HG03571 (cell line): ENCODE measurements at regions not wholly inside any gene's neighbourhood (a gene's known extent, or its start where the extent isn't known, plus 50 kb on each side); places are given as distances from the start of the nearest gene placed in this dataset.

ENCODE experiments used
- ATAC-seq: cut with Tn5 transposase; IDR thresholded peaks from one replicate; pipeline ENCODE4 v1.9.1; 2021; ENCODE audit not compliant: unreplicated experiment

DNA sequence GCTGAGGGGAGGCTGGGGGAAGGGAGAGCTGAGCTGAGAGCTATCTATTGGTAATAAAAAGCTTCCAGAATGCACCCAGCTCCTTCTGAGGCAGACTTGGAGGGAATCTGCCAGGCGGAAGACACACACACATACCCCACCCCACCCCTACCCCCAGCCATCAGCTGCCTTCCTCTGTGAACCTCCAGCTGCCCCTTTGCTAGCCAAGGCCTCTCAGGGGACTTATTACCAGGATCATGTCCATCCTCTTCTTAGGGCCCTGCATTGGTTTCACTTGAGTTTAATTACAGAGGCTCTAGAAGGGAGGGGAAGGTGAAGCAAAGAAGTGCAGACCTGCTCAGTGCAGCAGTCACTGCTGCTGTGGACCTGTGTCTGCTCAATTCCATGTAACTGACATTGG, 156.4 kb downstream of the OMA1 start:
- ATAC-seq, result no peak

DNA sequence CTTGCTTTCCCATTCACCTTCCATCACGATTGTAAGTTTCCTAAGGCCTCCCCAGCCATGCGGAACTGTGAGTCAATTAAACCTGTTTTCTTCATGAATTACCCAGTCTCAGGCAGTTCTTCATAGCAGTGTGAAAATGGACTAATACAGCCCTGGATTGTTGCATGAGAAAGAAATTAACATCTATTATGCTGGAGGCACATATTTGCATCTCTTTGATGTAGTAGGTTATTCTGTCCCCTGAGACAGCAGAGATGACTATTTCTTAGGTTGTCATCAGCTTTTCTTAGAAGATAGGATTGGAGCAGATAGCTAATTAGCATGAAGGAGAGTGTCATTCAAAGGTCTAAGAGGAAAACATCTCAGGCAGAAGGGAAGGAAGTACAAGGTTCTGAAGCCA, 166.2 kb downstream of the OMA1 start:
- no peak for ATAC-seq

DNA sequence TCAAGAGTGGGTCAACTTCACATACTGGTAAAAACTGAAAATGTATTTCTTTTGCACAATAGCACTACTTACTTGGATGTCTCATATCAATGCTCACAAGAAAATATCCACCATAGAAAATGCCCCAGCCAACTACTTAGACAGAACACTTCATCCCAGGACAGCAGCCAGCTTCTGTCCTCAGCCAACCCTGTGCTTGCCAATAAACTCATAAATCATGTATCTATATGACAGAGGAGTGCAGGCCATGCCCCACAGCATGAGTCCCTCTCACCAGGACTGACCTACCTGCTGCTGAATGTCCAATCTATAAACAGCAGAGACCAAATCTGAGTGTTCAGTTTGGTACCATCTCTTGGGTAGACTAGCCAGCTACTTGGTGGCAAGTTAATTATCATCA, 179.3 kb downstream of the OMA1 start:
- no peak for ATAC-seq

DNA sequence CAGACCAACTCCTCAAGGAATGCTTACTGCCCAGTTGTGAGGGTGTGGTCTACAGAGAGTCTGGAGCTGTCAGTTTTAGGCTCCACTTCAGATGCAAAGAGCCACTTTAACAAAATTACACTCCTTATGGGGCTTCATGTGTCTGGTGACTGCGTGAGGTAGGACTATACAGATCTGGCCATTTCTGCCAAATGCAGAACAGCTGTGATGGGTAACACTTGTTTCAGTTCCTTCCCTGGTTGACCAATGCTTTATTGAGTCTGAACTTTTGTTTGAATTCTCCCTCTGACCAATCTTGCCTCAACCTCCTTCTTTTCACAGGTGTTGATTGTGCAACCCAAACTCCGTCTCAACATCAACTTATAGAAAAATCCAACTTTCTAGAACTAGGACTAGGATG, 181.2 kb downstream of the OMA1 start:
- ATAC-seq, result no peak

DNA sequence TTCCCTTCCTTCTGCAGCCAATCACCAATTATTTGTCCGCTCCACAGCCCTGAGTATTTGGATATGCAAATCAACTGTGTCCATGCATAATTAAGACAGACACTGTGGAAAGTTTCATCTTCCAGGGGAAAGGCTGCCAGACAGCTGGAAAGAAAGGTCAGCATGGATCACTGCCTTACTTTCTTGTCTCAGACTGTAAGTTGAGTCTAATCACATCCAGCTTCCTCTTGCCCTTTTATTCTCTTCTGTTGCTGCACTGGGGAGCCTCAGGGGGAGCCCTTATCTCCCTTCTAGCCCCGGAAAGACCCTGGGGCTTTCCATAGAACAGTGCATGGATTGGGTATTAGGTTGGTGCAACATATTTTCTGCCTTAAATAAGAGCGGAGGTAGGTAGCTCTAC, 182.9 kb downstream of the OMA1 start:
- ATAC-seq, result no peak

DNA sequence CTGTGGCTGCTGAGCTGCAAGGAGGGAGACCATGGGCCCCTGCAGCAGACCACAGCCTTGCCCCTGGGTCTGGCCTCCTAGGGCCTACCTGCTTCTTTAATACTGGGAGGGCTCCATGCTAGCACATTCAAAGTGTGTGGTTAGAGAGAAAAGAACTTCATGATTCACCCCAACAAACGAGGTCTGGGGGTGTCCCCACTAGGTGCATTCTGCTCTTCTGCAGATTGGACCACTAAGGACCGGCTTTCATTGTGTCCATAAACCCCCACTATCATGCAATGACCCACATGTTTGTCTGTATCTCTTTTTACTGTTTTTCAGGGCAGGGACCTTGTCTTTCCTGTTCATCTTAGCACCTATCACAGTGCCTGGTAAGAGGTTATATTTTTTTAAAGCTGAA, 185.4 kb downstream of the OMA1 start:
- ATAC-seq, result no peak

DNA sequence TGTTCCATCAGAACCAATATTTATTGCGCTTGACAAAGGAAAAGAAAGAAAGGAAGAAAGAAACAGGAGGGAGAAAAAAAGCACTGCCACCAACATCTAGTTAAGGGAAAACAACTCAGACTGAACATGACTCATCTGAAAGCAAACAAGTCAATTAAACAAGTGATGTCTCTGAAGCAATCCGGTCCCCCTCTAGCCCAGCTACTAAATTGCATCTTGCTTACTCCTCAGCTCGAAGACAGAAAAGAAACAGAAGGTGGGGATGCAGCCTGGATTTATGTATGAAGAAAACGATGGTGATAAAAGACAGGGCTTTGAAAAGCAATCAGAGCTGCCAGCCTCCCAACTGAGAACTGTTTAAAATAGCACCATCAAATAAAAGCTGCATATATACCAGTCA, 188.2 kb downstream of the OMA1 start:
- ATAC-seq, result no peak

DNA sequence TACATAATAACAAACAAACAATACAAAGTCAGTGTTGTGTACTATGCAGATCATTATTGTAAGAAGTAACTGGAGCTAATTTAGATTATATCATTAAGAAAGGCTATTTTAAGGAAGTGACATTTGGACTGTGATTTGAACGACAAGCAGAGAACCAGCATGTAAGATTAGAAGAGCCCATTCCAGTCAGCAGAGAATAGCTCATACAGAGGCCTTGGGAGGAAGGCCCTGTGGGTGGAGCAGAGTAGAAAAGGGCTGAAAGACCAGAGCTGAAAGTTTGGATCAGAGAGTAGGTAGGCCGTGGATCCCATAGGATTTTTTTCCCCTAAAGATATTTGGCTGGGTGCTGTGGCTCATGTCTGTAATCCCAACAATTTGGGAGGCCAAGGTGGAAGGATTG, 190.1 kb downstream of the OMA1 start:
- ATAC-seq, result no peak

DNA sequence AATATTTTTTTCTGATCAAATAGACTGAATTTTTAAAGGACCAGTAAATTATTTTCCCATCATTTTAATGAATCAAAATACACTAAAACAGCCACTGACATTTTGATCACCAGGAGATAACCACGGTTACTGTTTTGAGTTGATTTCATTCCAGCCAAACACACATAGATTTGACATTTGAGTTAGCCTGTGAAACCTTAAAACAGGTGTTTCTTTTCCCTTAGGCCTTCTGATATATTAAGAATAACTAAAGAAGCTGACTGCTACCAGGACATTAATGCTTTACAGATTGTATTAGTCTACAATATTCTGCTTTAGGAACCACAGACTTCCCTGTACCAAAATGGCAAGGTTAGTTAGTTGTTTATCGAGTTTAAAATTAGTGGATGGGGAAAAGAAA, 193.4 kb downstream of the OMA1 start:
- no peak for ATAC-seq

DNA sequence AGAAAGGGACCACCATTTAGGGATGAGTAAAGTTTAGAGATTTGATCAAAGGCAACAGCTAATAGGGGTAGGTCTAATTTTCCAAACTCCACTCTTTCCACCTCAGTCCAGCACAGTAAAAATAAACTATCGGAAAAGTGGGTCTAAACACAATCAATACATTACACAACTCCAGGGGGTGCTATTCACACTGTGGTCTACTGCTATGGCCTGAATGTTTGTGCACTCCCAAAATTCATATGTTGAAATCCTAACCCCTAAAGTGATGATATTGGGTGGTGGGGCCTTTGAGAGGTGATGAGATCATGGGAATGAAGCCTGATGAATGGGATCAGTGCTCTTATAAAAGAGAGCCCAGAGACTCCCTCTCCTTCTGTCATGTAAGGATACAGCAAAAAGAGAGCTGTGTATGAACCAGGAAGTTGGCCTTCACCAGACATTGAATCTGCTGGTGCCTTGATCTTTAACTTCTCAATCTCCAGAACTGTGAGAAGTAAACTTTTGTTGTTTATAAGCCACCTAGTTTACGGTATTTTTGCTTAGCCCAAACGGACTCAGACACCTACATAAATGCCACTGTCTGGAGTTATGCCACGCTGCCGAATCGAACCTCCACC, 193.9 kb downstream of the OMA1 start:
- no peak for ATAC-seq

DNA sequence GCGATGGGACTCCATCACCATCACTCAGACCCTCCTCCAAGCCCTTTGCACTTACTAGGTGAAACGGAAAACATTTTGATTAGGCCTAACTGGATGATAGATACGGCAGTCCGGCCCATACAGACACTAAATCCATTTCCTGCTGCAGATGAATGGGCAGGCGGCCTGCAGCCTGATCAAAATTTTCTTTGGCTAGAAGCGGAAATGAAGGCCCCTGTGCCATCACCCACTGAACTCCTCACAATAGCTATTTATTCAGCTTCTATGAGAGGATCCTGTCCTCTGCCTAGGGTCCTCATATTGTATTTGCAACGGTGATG, 200.5 kb downstream of the OMA1 start:
- no peak for ATAC-seq

DNA sequence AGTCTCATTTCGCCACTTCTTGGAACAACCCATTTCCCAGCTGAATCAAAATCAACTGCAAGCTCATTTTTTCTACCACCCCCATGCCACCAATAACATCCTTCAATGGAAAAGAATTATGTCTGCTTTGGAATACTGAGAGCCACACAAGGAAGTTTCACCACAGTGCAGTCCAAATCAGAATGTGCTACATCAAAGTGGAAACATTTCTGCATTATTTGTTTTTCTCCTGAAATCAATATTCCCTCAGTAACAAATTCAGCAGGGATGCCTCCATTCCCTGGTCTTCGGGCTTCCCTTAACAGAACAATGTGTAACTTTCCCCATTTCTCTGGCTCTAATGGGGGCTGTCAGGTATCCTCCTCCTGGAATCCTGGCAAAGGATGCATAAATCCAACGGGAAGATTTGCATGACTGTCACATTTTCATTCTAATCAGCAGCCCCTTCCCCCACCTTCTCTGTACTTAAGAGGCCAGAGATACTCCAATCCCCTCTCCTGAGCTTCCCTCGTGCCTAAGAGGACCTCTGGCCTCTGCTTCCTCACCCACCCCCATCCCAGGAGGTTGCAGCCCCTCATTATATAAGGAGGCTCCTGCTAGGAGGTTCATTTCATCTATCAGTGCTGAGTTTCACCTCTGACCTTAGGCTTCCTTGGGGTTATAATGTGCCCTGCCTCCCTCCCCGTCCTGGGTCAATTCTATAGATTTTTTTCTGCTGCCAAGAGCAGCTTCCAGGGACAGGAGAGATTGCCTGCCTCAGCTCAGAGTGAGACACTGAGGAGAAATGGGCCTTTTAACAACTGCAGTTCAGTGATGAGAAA, 201.1 kb downstream of the OMA1 start:
- ATAC-seq, result no peak

DNA sequence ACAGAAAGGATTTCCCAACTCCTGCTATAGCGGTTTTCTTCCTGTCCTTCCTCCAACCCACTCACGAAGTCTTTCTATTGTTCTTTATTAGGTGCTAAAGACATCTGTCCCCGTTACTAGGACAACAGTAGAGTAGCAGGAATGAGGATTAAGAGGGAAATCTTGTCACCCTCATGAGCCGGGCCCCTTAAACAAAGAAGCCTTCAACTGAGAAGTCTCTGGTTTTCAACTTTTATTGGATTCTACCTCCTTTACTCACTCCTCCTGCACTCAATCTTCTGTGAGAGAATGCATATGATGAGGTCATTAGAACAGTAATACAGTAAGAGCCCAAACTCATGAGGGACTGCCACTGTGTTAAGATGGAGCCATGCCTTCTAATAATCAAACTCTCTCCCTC, 206.3 kb downstream of the OMA1 start:
- ATAC-seq, result no peak

DNA sequence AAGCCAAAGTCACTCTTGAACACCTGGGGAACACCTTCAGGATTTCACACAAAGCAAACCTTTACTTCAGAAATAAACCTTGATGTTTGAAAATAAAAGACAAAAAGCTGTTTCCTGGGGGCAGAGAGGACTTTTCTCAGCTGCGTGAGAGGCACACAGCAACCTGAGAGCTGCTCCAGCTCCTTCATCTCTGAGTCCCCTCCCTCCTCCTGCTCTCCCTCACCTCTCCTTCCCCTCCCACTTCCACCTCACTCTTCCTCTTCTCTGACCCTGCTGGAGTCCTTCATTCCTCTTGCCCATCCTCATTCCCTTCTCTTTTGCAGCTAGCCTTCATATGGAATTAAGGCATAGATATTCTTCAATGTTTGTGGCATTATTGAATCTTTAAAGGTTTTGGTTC, 208.4 kb downstream of the OMA1 start:
- no peak for ATAC-seq

DNA sequence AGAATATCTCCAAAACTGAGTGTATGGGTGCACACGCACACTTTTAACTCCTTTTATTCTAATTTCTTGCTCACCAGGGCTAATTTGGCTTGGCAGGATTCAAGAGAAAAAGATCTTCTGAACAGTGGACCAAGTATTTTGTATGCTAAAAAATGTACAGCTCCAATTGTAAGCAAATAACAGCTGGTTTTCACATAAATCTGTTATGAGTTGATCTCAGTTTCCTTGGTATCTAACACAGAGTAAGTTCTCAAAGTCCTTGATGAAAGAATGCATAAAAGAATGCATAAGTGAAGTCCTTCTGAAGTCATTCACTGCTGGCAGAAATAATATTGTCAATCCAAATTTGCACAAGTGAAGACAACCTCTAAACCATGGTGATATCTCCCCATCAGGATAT, 213.0 kb downstream of the OMA1 start:
- ATAC-seq, result no peak

DNA sequence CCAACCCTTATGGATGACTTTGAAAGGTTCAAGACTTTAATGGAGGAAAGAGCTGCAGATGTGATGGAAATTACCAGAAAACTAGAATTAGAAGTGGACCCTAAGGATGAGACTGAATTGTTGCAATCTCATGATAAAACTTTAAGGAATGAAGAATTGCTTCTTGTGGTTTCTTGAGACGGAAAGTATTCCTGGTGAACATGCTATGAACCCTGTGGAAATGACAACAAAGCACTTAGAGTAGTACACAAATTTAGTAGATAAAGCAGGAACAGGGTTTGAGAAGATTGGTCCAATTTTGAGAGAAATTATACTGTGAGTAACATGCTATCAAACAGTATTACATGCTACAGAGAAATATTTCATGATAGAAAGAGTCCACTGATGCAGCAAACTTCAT, 215.4 kb downstream of the OMA1 start:
- ATAC-seq, result no peak

DNA sequence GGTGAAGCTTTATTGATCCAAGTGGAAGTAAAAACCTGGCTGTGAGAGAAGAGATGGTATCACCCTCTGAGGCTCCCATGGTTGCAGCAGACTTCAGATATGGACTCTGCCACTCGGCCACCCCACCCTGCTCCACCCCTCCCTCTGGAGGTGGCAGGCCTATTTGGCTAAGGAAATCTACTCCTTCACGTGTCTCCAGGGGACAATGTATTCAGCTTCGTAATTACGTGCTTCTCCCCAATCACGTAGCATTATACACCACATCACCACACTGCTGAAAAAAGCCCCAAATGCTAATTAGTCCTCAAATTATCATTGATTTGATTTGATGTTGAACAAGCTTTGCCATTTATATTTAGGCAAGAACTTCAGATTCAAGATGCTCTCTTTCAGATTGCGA, 220.7 kb downstream of the OMA1 start:
- no peak for ATAC-seq

DNA sequence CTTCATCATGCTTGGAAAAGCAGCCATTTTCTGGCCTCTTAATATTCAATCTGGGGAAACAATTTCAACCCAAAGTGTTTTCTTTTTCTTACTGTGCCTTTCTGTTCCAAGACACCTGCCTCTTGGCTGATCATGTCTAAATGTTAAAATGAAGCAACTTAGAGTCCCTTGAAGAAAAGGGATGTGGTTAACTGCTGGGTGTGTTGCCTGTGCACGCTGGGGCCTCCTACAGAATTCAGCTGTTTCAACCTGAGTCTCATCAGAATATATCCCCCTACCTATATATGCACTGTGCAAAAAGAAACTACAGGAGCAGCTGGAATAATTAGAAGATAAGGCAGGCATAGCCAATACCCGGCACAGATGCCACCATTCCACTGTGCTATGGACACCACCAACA, 222.0 kb downstream of the OMA1 start:
- no peak for ATAC-seq

DNA sequence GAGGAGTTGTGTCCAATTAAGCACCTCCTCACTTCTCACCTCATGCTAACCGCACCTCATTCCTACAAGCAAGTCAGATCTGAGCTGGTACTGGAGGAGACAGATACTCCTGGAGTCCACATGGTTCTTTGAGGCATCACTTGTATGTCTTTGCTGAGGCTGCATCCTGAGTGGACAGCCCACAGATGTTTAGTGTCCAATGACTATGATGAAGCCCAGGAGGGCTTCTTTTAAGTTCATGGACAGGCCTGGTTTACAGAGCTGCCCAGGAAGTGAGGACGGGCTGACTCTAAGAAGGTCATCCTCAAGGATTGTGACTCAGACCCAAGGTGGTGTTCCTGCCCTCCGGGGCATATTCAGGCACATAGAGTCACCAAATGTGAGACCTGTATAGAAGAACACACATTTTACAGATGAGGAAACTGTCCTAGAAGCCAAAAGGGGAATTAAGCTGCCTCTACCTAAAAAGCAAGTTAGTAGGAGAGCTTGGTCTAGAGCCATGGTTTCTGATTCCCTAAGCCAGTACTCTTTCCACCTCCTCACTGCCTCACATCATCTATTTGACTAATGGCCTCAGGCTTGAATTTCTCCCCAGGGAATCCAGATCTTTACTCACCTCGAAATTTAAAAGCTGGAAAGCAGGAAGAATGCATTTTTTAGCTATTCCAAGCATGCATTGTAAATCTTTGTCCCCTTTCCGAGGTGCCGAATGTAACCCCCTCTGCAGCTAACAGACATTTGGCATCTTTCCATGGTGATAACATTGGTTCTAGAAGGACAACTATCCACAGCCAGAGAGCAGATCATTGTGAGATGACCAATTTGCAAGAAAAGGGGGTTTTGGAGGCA, 228.1 kb downstream of the OMA1 start:
- ATAC-seq, result no peak

DNA sequence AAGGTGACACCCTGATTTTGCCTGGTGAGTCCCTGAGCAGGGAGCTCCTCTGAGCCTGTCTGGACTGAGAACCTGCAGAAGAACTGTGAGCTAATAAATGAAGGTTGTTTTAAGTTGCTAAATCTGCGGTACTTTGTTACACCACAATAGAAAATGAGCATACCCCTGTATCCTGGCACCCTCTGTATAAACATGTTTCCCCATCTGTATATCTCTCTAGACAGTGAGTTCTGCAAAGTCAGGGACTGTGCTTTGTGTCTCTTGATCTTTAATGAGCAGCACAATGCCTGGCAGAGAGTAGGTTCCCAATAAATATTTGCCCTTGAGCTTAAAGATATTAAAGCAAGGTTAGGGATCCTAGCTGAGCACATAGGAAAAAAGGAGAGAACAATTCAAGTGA, 228.8 kb downstream of the OMA1 start:
- no peak for ATAC-seq

DNA sequence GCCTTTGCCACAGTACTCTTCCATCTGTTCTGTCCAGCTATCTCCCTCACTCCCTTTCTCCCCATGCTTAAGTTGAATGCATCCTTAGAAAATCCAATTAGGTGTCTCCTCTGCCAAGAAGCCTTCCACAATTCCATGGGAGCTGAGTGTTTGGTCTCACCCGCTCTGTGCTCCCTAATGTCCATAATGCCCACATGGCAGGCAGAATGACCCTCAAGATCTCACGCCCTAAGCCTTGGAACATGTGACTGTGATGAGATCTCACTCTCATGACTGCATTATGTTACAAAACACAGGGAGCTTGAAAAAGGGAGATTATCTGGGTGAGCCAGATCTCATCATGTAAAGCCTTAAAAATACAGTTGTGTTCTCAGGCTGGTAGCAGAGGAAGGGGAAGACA, 229.4 kb downstream of the OMA1 start:
- no peak for ATAC-seq

DNA sequence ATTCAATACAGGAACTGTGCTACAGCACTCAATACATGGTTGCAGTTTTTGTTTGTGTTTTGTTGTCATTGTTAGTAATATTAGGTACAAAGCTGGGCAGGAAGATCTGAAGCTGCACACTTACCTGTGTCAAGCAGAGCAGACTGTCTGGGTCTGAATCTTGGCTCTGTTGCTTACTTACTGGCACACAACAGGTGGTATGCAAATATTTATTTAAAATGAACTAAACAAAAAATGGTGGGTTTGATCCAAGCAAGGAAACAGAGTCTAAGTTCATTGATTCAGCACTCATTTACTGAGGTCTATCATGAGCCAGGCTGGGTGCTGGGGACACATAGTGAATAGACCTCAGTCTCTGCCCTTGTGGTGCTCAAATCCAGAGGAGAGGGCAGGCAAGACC, 230.4 kb downstream of the OMA1 start:
- ATAC-seq, result no peak
